Ectodermal cell (in vitro differentiated cells): ENCODE measurements at regions not wholly inside any gene's neighbourhood (a gene's known extent, or its start where the extent isn't known, plus 50 kb on each side); places are given as distances from the start of the nearest gene placed in this dataset.

ENCODE experiments used
- H3K27ac ChIP-seq: 2 replicates; pipeline ENCODE4 v1.7.0; 2013; ENCODE audit warnings: mild to moderate bottlenecking, low read depth, low read length; ENCODE audit not compliant: insufficient read depth, poor library complexity, severe bottlenecking
- H3K27me3 ChIP-seq: 2 replicates; pipeline ENCODE4 v1.7.0; 2013; ENCODE audit warnings: mild to moderate bottlenecking, low read length; ENCODE audit not compliant: insufficient read depth, control insufficient read depth, poor library complexity, severe bottlenecking
- H3K36me3 ChIP-seq: one replicate; pipeline ENCODE4 v1.7.0; 2013; ENCODE audit warnings: low read length; ENCODE audit not compliant: control insufficient read depth, insufficient read depth
- H3K4me1 ChIP-seq: one replicate; pipeline ENCODE4 v1.7.0; 2013; ENCODE audit warnings: low read length; ENCODE audit not compliant: control insufficient read depth, insufficient read depth
- H3K4me3 ChIP-seq: 2 replicates; pipeline ENCODE4 v1.7.0; 2013; ENCODE audit warnings: low read depth, low read length, control low read depth; ENCODE audit not compliant: insufficient read depth
- H3K9me3 ChIP-seq: 2 replicates; pipeline ENCODE4 v1.7.0; 2013; ENCODE audit warnings: mild to moderate bottlenecking, low read length, moderate library complexity; ENCODE audit not compliant: control insufficient read depth
- WGBS, 2 experiments: methylation state at CpG; one replicate each; pipeline ENCODE4 v1.1.7; 2013; ENCODE audit warnings: missing lambda C conversion rate in 2 of 2; 5-methylcytosine and 5-hydroxymethylcytosine counted together

DNA sequence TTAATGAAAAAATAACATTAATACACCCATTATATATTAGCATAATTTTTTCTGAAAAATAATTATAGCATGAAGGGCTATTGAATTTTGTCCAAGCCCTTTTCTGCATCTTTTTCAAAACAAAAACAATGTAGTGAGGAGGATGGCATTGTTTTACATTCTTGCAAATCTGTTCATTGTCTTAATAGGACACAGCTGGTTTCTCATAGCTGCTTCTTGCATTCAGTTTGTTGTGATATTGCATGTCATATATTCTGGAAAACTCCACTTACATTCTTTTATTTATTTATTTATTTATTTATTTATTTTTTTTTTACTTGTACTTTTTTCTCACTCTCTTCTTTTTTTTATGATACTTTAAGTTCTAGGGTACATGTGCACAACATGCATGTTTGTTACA lies 107.4 kb downstream of the NR1D2 start:
- Histone ChIP-seq H3K4me1 (no peaks in the 10 kb centered on the region), H3K9me3 (no peaks in the 10 kb centered on the region), H3K4me3 (no peak overlapping the region), H3K27me3 (no peaks in the 10 kb centered on the region), H3K36me3 (no peaks in the 10 kb centered on the region), H3K27ac (no peak overlapping the region)

DNA sequence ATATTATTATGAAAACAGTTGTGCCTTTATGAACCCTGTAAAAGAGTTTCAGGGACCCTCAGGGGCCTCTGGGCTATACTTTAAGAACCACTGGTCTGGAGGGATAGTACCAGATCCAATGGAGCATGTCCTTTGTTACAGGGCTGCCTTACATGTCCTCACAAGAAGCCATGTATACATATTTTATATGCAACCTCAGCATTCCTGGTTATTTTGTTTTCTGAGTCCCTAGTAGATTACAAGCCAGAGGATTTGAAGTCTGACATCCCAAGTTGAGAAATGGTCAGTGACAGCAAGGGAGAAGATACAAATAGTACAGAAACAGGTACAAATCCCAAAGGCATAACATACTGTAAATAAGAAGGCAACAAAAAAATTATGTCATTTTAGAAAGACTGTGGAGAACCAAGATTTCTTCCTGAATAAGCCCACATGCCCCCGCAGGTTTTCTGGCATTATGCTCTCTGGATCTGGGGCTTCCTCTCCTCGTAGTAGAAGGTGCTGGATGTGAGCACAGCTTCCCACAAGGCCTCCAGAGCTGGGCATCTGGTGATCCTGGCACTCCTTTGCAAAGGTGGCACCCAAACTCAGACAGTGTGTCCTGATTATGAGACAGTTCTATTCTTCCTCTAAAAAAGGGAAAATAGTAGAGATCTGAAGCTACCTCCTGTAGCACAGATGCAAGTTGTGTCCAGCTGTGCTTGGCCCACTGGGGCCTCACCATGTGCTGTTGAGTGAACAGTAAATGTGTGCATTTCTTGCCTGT lies 114.0 kb downstream of the NR1D2 start:
- Histone ChIP-seq H3K27me3 (no peaks in the 10 kb centered on the region), H3K4me1 (peaks cover 13% of the 10 kb centered on the region), H3K9me3 (no peaks in the 10 kb centered on the region), H3K27ac (no peak overlapping the region), H3K4me3 (no peak overlapping the region), H3K36me3 (no peaks in the 10 kb centered on the region)
- 95 to 98% methylated on average over 2 of the region's 2 CpGs for WGBS, 2 experiments

DNA sequence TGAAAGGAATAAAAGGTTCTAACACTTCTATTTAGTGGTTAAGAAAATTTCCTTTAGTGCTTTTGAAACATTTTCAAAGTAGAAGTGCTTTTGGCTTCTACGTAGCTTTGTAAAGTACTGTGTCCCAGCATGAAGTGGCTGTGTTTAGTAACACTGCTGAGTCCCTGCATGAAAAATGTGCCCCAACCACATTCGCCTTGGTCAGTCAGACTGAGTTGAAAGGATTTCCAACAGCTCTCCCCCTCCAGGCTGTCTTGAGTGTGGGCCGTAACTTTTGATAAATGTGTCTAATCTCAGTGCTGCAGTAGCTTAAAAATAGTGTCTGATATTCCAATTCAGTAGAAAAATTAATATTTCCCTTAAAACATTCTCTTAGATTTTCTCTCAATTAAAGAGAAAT lies 115.0 kb downstream of the NR1D2 start:
- WGBS, 2 experiments = 30 to 33% methylated on average over 2 to 3 of the region's 3 CpGs
- peak overlapping the region; percentile 36 for H3K27ac ChIP-seq

DNA sequence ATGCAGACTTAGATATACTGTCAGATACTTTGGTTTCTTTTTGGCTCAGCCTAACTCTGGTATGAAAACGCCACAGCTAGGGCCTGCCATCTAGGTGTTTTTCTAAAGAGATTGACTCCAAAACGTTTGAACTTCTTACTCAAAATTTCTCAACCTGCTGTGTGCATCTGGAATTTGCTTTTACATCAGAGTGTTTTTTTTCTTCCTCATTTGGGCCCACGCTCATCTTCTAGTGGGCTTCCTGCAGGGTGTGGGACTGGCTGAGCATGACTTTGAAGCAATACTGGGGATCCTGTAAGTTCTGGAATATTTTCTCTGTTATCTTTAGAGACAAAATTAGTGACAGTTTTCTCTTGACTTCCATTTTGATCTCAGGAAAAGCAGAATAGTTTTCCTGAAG lies 117.8 kb downstream of the NR1D2 start:
- no peaks in the 10 kb centered on the region for H3K9me3 ChIP-seq
- 76 to 79% methylated on average over 3 of the region's 3 CpGs for WGBS, 2 experiments
- H3K27ac ChIP-seq = no peak overlapping the region

More for the DNA sequence above, 115.0 kb downstream of the NR1D2 start:
- H3K36me3 ChIP-seq = no peaks in the 10 kb centered on the region
- peaks cover 13% of the 10 kb centered on the region for H3K4me1 ChIP-seq
- H3K4me3 ChIP-seq = no peak overlapping the region
- H3K9me3 ChIP-seq = no peaks in the 10 kb centered on the region
- H3K27me3 ChIP-seq = no peaks in the 10 kb centered on the region

More for the DNA sequence above, 117.8 kb downstream of the NR1D2 start:
- H3K4me3 ChIP-seq = no peak overlapping the region
- H3K4me1 ChIP-seq = peaks cover 13% of the 10 kb centered on the region
- no peaks in the 10 kb centered on the region for H3K27me3 ChIP-seq
- no peaks in the 10 kb centered on the region for H3K36me3 ChIP-seq
